Nephron progenitor cell (in vitro differentiated cells): ENCODE measurements at regions not wholly inside any gene's neighbourhood (a gene's known extent, or its start where the extent isn't known, plus 50 kb on each side); places are given as distances from the start of the nearest gene placed in this dataset.

Experiments used
- DNase-seq: peaks from one replicate; pipeline ENCODE4 v3.0.0; 2021
- H3K27ac Mint-ChIP-seq: 2 replicates; pipeline ENCODE4 v1.8.0; 2021; ENCODE audit warnings: mild to moderate bottlenecking, moderate library complexity, mixed read lengths
- H3K27me3 Mint-ChIP-seq: 2 replicates; pipeline ENCODE4 v1.8.0; 2021; ENCODE audit warnings: mild to moderate bottlenecking, low read depth, mixed read lengths; ENCODE audit not compliant: poor library complexity
- H3K36me3 Mint-ChIP-seq: 2 replicates; pipeline ENCODE4 v1.8.0; 2021; ENCODE audit warnings: low read depth, mixed read lengths
- H3K4me1 Mint-ChIP-seq: 2 replicates; pipeline ENCODE4 v1.8.0; 2021; ENCODE audit warnings: mixed read lengths
- H3K4me3 Mint-ChIP-seq: 2 replicates; pipeline ENCODE4 v1.8.0; 2021; ENCODE audit warnings: mild to moderate bottlenecking, moderate library complexity, mixed read lengths
- H3K9me3 Mint-ChIP-seq: 2 replicates; pipeline ENCODE4 v1.8.0; 2021; ENCODE audit warnings: mild to moderate bottlenecking, moderate library complexity, mixed read lengths
- CTCF ChIP-seq: fragments of 200-600 bp; sonication (generic); IDR thresholded peaks from 2 replicates; pipeline ENCODE4 v1.5.0; 2021; ENCODE audit warnings: antibody characterized with exemption

- H3K27me3 Mint-ChIP-seq: peaks cover 3% of the 10 kb centered on the region
- no peaks in the 10 kb centered on the region for H3K9me3 Mint-ChIP-seq
- H3K4me1 Mint-ChIP-seq: no peaks in the 10 kb centered on the region
- TF ChIP-seq CTCF: no peak
- no peak overlapping the region for H3K27ac Mint-ChIP-seq
- H3K4me3 Mint-ChIP-seq: no peak overlapping the region
- no peaks in the 10 kb centered on the region for H3K36me3 Mint-ChIP-seq
- DNase-seq: no peak
These were observed 88.3 kb upstream of the CTNND2 start for GRCh38 chr5:11992518-11992917.

GRCh38 chr5:11985993-11986392 lies 81.7 kb upstream of the CTNND2 start:
- no peak for DNase-seq
- Mint-ChIP-seq H3K27ac (no peak overlapping the region), H3K4me1 (no peaks in the 10 kb centered on the region), H3K27me3 (no peaks in the 10 kb centered on the region), H3K36me3 (no peaks in the 10 kb centered on the region), H3K4me3 (no peak overlapping the region), H3K9me3 (no peaks in the 10 kb centered on the region)
- TF ChIP-seq CTCF: no peak

GRCh38 chr5:11984196-11984595 lies 80.0 kb upstream of the CTNND2 start:
- no peak for DNase-seq
- no peak overlapping the region for H3K27ac Mint-ChIP-seq
- H3K4me3 Mint-ChIP-seq: no peak overlapping the region
- H3K4me1 Mint-ChIP-seq: no peaks in the 10 kb centered on the region
- no peaks in the 10 kb centered on the region for H3K9me3 Mint-ChIP-seq
- H3K36me3 Mint-ChIP-seq: no peaks in the 10 kb centered on the region
- H3K27me3 Mint-ChIP-seq: no peaks in the 10 kb centered on the region
- no peak for TF ChIP-seq CTCF

- no peak for TF ChIP-seq CTCF
- no peaks in the 10 kb centered on the region for H3K4me1 Mint-ChIP-seq
- no peaks in the 10 kb centered on the region for H3K27me3 Mint-ChIP-seq
- no peak overlapping the region for H3K27ac Mint-ChIP-seq
- no peaks in the 10 kb centered on the region for H3K9me3 Mint-ChIP-seq
- no peaks in the 10 kb centered on the region for H3K36me3 Mint-ChIP-seq
- no peak for DNase-seq
- no peak overlapping the region for H3K4me3 Mint-ChIP-seq
These were observed 77.7 kb upstream of the CTNND2 start for GRCh38 chr5:11981986-11982385.

- Mint-ChIP-seq H3K36me3 (no peaks in the 10 kb centered on the region), H3K4me3 (no peak overlapping the region), H3K9me3 (no peaks in the 10 kb centered on the region), H3K27ac (no peak overlapping the region), H3K4me1 (no peaks in the 10 kb centered on the region), H3K27me3 (no peaks in the 10 kb centered on the region)
- no peak for DNase-seq
- TF ChIP-seq CTCF: no peak
These were observed 73.7 kb upstream of the CTNND2 start for GRCh38 chr5:11977904-11978303.

- no peak for TF ChIP-seq CTCF
- H3K36me3 Mint-ChIP-seq: no peaks in the 10 kb centered on the region
- no peaks in the 10 kb centered on the region for H3K27me3 Mint-ChIP-seq
- no peak overlapping the region for H3K4me3 Mint-ChIP-seq
- H3K4me1 Mint-ChIP-seq: no peaks in the 10 kb centered on the region
- H3K9me3 Mint-ChIP-seq: no peaks in the 10 kb centered on the region
- no peak for DNase-seq
- no peak overlapping the region for H3K27ac Mint-ChIP-seq
These were observed 69.2 kb upstream of the CTNND2 start for GRCh38 chr5:11973469-11973868.
